ENCODE measurements at regions not wholly inside any gene's neighbourhood (a gene's known extent, or its start where the extent isn't known, plus 50 kb on each side); places are given as distances from the start of the nearest gene placed in this dataset.
A peak's percentile ranks its signal among the peaks of the same experiment; 100 is the strongest.
"Not testable (repeated sequence)": the region's sequence is repeated elsewhere in the genome, so short reads cannot be mapped to it uniquely, and the experiment has no call there.

DNA sequence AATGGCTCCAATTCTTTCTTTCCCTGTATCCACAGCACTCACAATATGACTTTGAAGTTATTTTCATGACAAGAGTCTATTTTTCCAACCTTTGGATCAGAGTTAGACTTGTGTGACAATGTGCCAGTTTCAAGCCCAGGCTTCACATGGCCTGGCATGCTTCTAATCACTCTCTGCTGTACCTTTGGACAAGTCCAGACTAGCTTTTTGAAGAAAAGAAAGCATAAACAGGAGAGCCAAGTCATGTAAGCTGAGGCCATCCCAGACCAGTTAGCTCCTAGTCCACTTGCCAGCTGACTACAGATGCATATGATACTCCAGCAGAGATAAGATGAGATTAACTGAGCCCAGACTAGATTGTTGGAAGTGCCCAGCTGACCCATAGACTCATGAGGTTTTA lies 513.6 kb upstream of the C9orf72 start:
- no peak for DNase-seq

- no peak for DNase-seq
These were observed 520.0 kb upstream of the C9orf72 start for GRCh38 chr9:28092981-28093936.

DNA sequence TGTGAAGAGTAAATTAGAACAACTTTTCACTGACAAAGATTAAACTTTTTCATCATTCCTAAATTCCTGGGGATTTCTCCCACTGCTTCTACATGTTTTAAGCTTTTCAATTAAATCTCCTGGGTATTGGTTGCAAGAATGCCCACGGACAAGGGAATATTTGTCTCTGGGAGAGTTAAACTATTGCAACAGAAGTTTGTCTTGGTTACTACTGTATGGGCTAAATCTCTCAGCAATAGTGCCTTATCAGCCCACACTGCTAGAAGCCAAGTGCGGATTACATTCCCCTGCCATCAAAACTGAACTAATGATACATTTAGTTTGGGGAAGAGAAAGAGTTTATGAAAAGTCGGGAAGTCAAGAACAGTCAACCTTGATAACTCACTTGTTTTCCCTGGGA lies 528.2 kb upstream of the C9orf72 start:
- no peak for DNase-seq

GRCh38 chr9:28105001-28105400 lies 531.7 kb upstream of the C9orf72 start:
- peak in 1 of 58 donors; percentile 2 for DNase-seq

DNA sequence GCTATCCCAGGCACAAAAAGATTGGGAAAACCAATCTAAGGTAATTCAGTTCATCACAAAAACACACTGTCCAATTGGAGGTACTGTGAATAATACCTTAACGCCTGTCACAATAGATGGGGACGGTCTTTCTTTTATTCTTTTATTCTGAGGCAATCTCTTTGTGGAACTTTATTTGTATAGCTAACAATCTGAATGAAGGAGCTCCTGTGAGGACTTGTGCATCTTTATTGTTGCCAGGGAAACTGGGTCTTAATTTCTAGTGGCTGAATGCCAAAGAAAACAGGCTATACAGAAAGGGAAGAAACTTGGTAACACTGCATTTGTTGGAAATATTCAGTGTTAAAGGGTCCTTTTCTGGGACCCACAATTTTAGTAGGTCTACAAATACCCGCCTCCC lies 546.9 kb upstream of the C9orf72 start:
- no peak for DNase-seq

GRCh38 chr9:28120626-28121025 lies 547.3 kb upstream of the C9orf72 start:
- no peak for DNase-seq

DNA sequence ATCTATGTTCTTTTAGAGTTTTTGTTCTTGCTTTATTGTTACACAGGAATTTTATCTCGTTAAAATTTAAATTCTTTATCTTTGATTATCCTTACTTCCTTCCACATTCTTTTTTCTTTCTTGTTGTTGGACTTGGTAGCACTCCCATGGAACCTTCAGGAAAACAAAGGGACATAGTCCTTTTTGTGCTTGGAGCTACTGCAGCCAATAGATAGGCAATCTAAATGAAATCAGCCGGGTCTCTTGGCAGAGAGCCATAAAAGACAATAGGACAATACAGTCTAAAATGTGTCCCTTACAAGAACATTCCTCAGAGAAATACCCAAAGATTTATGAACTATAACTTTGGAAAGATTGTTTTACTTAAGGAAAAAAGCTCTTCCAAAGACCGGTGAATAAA lies 548.1 kb upstream of the C9orf72 start:
- no peak for DNase-seq

DNA sequence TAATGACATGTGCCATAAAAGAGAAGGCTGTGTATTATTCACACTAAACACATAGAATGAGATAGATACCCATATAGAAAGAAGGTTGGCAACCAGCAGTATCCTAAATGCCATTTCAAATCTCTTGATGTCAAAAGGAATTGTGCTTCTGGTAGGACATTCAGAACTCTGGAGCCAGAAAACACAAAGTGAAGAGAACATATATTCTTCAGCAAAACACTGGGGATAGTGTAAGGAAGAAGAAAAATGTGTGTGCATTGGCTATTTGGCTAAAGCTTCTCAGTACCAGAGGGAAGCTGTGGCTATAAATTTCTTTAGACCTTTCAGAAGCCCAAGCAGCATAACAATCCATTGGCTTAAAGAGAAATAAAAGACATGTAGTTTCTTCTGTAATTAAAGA lies 551.6 kb upstream of the C9orf72 start:
- DNase-seq: no peak

DNA sequence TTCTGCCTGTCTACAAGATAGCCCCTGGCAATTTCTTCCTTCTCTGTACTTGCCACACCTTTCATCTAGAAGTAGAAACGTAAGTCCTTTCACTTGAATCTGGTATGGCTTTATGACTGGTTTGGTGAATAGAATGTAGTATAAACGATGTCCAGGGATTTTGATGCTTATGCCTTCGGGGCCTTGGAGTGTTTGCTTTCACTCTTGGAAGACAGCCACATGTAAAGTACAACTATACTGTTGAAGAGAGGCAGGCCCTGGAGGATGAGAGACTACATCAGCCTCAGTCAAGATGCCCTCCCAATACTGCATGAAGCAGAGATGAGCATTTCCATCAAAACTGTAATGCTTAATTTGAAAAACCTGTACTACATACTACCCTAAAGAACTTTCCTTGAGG lies 553.8 kb upstream of the C9orf72 start:
- no peak for DNase-seq

DNA sequence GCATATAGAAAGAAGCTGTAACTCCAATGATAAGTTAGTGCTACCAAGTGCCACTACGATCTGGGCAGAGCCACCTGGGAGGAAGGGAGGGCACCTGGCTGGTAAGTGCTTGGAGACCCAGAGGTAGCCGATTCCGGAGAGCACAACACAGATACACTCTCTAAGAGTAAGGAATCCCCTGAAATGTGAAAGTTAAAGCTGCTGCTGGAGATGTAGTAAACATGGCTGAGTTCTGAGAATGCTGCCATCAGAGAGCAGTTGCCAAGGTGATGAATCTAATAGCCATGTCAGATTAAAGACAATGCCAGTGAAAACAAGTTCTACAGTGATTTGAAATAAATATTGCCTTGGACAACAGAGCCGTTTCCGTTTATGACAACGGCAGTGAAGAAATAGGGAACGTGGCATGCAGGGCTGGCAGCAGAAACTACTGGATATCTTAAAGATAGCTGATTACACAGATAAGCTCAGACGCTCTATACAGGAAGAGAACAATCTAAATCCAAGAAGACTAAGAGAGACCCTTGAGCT lies 561.2 kb upstream of the C9orf72 start:
- no peak for DNase-seq

DNA sequence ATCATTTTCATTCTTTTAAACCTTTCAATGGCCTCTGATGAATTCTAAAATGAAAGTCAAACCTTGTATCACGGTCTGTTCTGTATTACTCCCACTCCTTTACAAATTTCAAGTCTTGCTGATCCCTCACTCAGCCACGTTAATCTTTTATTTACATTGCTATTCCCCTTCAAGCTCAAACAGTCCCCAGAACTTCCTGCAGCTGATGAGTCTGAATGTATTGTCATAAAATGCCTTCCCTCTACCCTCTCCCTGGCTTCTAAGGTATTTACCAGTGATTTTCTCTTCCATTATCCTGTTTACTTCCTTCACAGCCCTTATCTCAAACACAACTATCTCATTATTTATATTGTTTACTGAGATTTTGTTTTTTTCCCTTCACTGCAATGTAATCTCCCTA lies 562.3 kb upstream of the C9orf72 start:
- no peak for DNase-seq

DNA sequence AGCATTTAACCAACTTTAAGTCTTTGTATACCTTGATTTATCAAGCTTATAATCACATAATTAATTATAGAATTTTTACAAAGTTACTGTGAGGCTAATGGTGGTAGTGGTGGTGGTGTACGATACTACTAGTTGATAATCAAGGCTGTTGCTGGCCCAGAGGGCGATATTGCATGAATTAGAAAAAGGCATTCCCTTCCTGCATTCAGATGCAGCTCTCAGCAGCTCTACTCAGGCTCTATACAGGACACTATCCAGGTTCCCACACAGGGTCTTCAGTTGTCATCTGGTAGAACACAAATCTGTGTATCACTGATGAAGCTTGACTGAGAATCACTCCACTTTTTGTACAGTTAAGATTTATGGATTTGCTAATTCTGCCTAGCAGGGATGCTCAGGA lies 562.8 kb upstream of the C9orf72 start:
- no peak for DNase-seq

GRCh38 chr9:28147430-28147829 lies 574.1 kb upstream of the C9orf72 start:
- not testable (repeated sequence) for DNase-seq

DNA sequence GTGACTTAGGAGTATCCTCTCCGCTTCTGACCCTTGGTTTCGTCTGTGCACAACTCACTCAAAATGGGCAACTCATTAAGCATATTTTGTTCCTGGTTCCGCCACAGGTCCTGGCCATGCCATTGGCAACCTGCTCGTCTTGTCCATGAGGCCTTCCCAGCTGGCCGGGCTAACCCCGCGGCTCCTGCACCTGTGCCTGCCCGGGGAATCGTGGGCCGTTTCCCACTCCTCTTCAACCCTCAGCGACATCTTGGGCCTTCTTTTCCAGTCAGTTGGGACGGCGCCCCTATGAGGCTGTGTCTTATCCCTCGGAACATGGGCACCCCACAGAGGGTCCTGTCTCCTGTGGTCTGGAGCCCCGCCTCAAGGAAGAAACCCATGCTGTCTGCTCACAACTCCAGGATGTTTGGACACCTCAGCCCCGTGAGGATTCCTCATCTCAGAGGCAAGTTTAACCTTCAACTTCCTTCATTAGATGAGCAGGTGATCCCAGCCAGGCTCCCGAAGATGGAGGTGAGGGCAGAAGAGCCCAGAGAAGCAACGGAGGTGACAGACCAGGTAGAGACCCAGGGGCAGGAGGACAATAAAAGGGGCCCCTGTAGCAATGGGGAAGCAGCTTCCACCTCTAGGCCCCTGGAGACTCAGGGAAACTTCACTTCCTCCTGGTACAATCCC lies 574.8 kb upstream of the C9orf72 start:
- not testable (repeated sequence) for DNase-seq

- DNase-seq: not testable (repeated sequence)
These were observed 576.2 kb upstream of the C9orf72 start for GRCh38 chr9:28149361-28150050.

GRCh38 chr9:28155067-28155466 lies 581.8 kb upstream of the C9orf72 start:
- no peak for DNase-seq

GRCh38 chr9:28155671-28156070 lies 582.4 kb upstream of the C9orf72 start:
- DNase-seq: no peak

- no peak for DNase-seq
These were observed 585.2 kb upstream of the C9orf72 start for GRCh38 chr9:28158451-28158850.

DNA sequence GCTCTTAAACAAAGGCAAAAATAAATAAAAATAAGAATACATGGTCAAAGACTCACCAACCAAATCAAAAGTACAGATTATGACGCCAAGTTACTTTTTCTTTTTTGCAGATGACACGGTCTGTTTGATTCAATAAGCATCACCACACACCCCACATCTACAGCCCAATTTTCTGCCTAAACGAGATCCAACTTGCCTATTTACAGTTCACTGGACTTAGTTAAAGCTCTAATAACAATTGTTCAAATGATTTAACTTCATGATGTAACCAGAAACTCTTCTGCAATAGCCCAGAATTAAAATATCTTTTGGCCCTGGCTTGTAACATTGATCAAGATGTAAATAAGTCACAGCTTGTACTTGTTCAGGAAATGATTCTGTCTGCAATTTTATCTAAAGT lies 590.3 kb upstream of the C9orf72 start:
- DNase-seq: no peak

- no peak for DNase-seq
These were observed 592.9 kb upstream of the C9orf72 start for GRCh38 chr9:28166179-28166578.

- no peak for DNase-seq
These were observed 603.9 kb upstream of the C9orf72 start for GRCh38 chr9:28177142-28177541.

- DNase-seq: no peak
These were observed 604.6 kb upstream of the C9orf72 start for GRCh38 chr9:28177925-28178324.
